ENCODE measurements at regions not wholly inside any gene's neighbourhood (a gene's known extent, or its start where the extent isn't known, plus 50 kb on each side); places are given as distances from the start of the nearest gene placed in this dataset.

- peaks cover 2% of the 10 kb centered on the region for H3K27me3 Mint-ChIP-seq (ENCODE audit: low read depth)
- H3K9me3 Mint-ChIP-seq (ENCODE audit: insufficient read depth), result no peaks in the 10 kb centered on the region
- ChIA-PET CTCF (interaction anchor here (0.9 to 1.3 kb wide), 2 partner anchors 239 to 253 kb away, joined by 3 to 4 read pairs; partner anchors contain the start of gene RHOU), POLR2A (no interaction called here)
- H3K4me3 Mint-ChIP-seq, result no peak overlapping the region
- no peak for ATAC-seq
- H3K27ac Mint-ChIP-seq, result no peak overlapping the region
- peaks cover 17% of the 10 kb centered on the region for H3K4me1 Mint-ChIP-seq (ENCODE audit: low read depth)
- H3K36me3 Mint-ChIP-seq (ENCODE audit: low read depth), result no peaks in the 10 kb centered on the region
- DNase-seq, result no peak
These were observed 252.6 kb downstream of the RHOU start for GRCh38 chr1:228987736-228988506.

- no peak for DNase-seq
- peaks cover 17% of the 10 kb centered on the region for H3K4me1 Mint-ChIP-seq (ENCODE audit: low read depth)
- ChIA-PET CTCF (interaction anchor here (1.3 kb wide), 1 partner anchor 254 kb away, joined by 4 read pairs; the partner anchor contains the start of gene RHOU), POLR2A (no interaction called here)
- no peak overlapping the region for H3K27ac Mint-ChIP-seq
- H3K36me3 Mint-ChIP-seq (ENCODE audit: low read depth), result no peaks in the 10 kb centered on the region
- H3K4me3 Mint-ChIP-seq, result no peak overlapping the region
- no peak for ATAC-seq
- H3K27me3 Mint-ChIP-seq (ENCODE audit: low read depth), result peaks cover 7% of the 10 kb centered on the region
- no peaks in the 10 kb centered on the region for H3K9me3 Mint-ChIP-seq (ENCODE audit: insufficient read depth)
These were observed 253.4 kb downstream of the RHOU start for GRCh38 chr1:228988664-228989063.

GRCh38 chr1:228989176-228989575, 253.9 kb downstream of the RHOU start:
- Mint-ChIP-seq H3K4me3 (no peak overlapping the region), H3K27ac (no peak overlapping the region), H3K36me3 (ENCODE audit: low read depth) (no peaks in the 10 kb centered on the region), H3K4me1 (ENCODE audit: low read depth) (peaks cover 17% of the 10 kb centered on the region), H3K9me3 (ENCODE audit: insufficient read depth) (no peaks in the 10 kb centered on the region), H3K27me3 (ENCODE audit: low read depth) (peaks cover 9% of the 10 kb centered on the region)
- DNase-seq (no peak), ATAC-seq (no peak)
- ChIA-PET POLR2A (no interaction called here), CTCF (interaction anchor here (1.3 kb wide), 1 partner anchor 254 kb away, joined by 4 read pairs; the partner anchor contains the start of gene RHOU)

DNA sequence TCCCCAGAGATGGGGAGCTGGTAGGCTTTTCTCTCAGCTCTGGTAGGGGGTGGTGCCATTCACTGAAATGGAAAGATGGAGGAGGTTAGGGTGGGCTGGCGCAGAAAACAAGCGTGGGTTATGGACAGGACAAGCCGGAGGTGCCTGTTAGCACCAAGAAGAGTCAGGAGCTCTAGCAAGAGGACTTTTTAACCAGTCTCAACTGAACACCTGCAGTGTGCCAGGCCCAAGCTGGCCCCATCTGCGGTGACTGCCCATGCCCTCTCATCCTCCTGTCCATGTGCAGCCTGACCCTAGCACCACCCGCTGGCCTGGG, 254.4 kb downstream of the RHOU start:
- no peak for ATAC-seq
- Mint-ChIP-seq H3K4me1 (ENCODE audit: low read depth) (peaks cover 17% of the 10 kb centered on the region), H3K9me3 (ENCODE audit: insufficient read depth) (no peaks in the 10 kb centered on the region), H3K27ac (peak overlapping the region; percentile 45), H3K27me3 (ENCODE audit: low read depth) (peaks cover 11% of the 10 kb centered on the region), H3K36me3 (ENCODE audit: low read depth) (no peaks in the 10 kb centered on the region), H3K4me3 (no peak overlapping the region)
- DNase-seq, result no peak
- ChIA-PET CTCF (interaction anchor here (1.3 kb wide), 1 partner anchor 255 kb away, joined by 4 read pairs; the partner anchor contains the start of gene RHOU), POLR2A (no interaction called here)

- no peak for ATAC-seq
- peaks cover 17% of the 10 kb centered on the region for H3K4me1 Mint-ChIP-seq (ENCODE audit: low read depth)
- H3K36me3 Mint-ChIP-seq (ENCODE audit: low read depth), result no peaks in the 10 kb centered on the region
- H3K27me3 Mint-ChIP-seq (ENCODE audit: low read depth), result peaks cover 16% of the 10 kb centered on the region
- ChIA-PET POLR2A (no interaction called here), CTCF (interaction anchor here (0.9 kb wide), 1 partner anchor 18 kb away, joined by 3 read pairs; no protein-coding TSS in a partner anchor)
- H3K27ac Mint-ChIP-seq, result peak overlapping the region; percentile 45
- no peak for DNase-seq
- no peaks in the 10 kb centered on the region for H3K9me3 Mint-ChIP-seq (ENCODE audit: insufficient read depth)
- no peak overlapping the region for H3K4me3 Mint-ChIP-seq
These were observed 254.9 kb downstream of the RHOU start for GRCh38 chr1:228989992-228990827.

DNA sequence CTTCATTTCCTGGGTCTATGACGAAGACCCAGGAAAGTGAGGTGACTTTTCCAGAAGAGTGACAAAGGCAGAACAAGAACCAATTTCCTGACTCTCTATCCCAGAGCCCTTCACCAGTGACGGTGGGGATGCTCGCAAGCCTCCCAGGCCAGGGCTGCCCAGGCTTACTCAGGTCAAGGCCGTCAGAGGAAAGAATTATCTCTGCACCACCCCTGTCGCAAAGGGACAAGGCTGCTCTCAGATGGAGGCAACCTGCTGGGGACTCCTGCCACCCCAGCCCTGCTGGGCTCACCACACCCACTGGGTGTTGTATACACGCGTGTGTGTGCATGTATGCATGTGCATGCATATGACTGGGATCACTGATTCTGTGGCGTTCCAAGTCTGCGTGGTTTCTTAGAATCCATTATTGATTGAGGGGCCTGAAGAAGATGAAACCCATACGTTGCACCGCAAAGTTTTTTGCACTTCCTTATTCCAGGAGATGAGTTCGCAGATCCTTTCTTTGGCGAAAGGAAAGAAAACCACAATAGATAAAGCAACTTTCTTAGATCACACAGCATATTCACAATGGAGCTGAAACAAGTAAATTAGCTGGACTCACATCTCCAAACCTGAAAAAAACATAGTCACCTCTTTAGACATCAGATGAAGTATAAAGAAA, 255.8 kb downstream of the RHOU start:
- no peak overlapping the region for H3K27ac Mint-ChIP-seq
- H3K36me3 Mint-ChIP-seq (ENCODE audit: low read depth), result no peaks in the 10 kb centered on the region
- peaks cover 17% of the 10 kb centered on the region for H3K27me3 Mint-ChIP-seq (ENCODE audit: low read depth)
- ChIA-PET POLR2A (no interaction called here), CTCF (interaction anchor here (0.9 kb wide), 1 partner anchor 17 kb away, joined by 3 read pairs; no protein-coding TSS in a partner anchor)
- ATAC-seq (no peak), DNase-seq (no peak)
- no peaks in the 10 kb centered on the region for H3K9me3 Mint-ChIP-seq (ENCODE audit: insufficient read depth)
- H3K4me3 Mint-ChIP-seq, result no peak overlapping the region
- peaks cover 17% of the 10 kb centered on the region for H3K4me1 Mint-ChIP-seq (ENCODE audit: low read depth)

- no peak for DNase-seq
- no peaks in the 10 kb centered on the region for H3K36me3 Mint-ChIP-seq (ENCODE audit: low read depth)
- peaks cover 17% of the 10 kb centered on the region for H3K27me3 Mint-ChIP-seq (ENCODE audit: low read depth)
- ChIA-PET CTCF (interaction anchor here (1.5 kb wide), 1 partner anchor 235 kb away, joined by 4 read pairs; no protein-coding TSS in a partner anchor), POLR2A (no interaction called here)
- H3K27ac Mint-ChIP-seq, result no peak overlapping the region
- H3K4me3 Mint-ChIP-seq, result no peak overlapping the region
- peaks cover 17% of the 10 kb centered on the region for H3K4me1 Mint-ChIP-seq (ENCODE audit: low read depth)
- ATAC-seq, result no peak
- no peaks in the 10 kb centered on the region for H3K9me3 Mint-ChIP-seq (ENCODE audit: insufficient read depth)
These were observed 256.8 kb downstream of the RHOU start for GRCh38 chr1:228992044-228992443.

- Mint-ChIP-seq H3K9me3 (ENCODE audit: insufficient read depth) (no peaks in the 10 kb centered on the region), H3K4me1 (ENCODE audit: low read depth) (peaks cover 17% of the 10 kb centered on the region), H3K27ac (no peak overlapping the region), H3K27me3 (ENCODE audit: low read depth) (peaks cover 17% of the 10 kb centered on the region), H3K36me3 (ENCODE audit: low read depth) (no peaks in the 10 kb centered on the region), H3K4me3 (no peak overlapping the region)
- POLR2A ChIA-PET, result no interaction called here
- ATAC-seq (no peak), DNase-seq (no peak)
- CTCF ChIA-PET, result interaction anchor here (1.5 kb wide), 1 partner anchor 234 kb away, joined by 4 read pairs; no protein-coding TSS in a partner anchor
These were observed 257.7 kb downstream of the RHOU start for GRCh38 chr1:228992907-228993535.

DNA sequence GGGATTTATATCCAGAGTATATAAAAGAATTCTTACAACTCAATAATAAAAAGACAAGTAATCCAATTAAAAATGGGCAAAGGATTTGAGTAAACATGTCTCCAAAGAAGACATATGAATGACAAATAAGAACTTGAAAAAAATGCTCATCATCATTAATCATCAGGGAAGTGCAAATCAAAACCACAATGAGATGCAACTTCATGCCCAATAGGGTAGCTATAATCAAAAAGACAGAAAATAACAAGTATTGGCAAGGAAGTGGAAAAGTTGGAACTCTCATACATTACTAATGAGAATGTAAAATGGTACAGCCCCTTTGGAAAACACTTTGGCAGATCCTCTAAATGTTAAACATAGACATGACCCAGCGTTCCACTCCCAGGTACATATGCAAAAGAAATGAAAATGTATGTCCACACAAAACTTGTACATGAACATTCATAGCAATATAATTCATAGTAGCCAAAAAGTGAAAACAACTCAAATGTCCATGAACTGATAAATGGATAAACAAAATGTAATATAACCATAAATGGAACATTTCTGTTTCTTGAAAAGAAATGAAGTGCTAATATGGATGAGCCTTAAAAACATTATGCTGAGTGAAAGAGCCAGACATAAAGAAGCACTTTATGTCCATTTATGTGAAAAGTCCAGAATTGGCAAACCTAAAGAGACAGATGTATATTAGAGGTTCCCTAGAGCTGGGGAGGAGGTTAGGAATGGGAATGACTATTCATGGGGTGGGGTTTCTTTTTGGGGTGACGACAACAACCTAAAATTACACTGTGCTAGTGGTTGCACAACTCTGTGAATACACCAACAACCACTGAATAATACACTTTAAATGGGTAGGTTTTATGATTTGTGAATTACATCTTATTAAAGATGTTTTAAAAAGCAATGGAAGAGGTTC, 259.7 kb downstream of the RHOU start:
- no peak overlapping the region for H3K27ac Mint-ChIP-seq
- H3K4me1 Mint-ChIP-seq (ENCODE audit: low read depth), result peaks cover 13% of the 10 kb centered on the region
- CTCF ChIA-PET, result interaction anchor here (1.4 kb wide), 1 partner anchor 162 kb away, joined by 3 read pairs; no protein-coding TSS in a partner anchor
- no peaks in the 10 kb centered on the region for H3K9me3 Mint-ChIP-seq (ENCODE audit: insufficient read depth)
- peaks cover 17% of the 10 kb centered on the region for H3K27me3 Mint-ChIP-seq (ENCODE audit: low read depth)
- POLR2A ChIA-PET, result no interaction called here
- no peak for ATAC-seq
- no peak overlapping the region for H3K4me3 Mint-ChIP-seq
- H3K36me3 Mint-ChIP-seq (ENCODE audit: low read depth), result no peaks in the 10 kb centered on the region
- DNase-seq, result no peak

DNA sequence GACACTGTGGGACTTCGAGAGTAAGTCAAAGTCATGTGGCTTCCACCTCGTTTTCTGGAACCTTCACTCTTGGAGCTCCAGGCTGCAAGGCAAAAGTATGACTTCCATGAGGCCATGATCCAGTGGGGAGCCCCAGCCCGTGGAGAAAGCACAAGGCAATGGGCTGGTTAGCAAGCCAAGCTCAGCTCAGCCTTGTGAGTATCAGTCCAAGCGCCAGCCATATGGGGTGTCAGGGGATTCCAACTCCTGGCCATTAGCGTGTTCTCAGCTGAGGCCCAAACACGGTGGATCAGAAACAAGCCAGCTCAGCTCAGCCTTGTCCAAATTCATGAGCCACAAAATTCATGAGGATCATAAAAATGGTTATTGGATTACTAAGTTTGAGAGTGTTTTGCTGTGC, 261.0 kb downstream of the RHOU start:
- no peaks in the 10 kb centered on the region for H3K36me3 Mint-ChIP-seq (ENCODE audit: low read depth)
- no peak for DNase-seq
- peaks cover 17% of the 10 kb centered on the region for H3K27me3 Mint-ChIP-seq (ENCODE audit: low read depth)
- H3K27ac Mint-ChIP-seq, result no peak overlapping the region
- H3K9me3 Mint-ChIP-seq (ENCODE audit: insufficient read depth), result no peaks in the 10 kb centered on the region
- ATAC-seq, result no peak
- ChIA-PET POLR2A (no interaction called here), CTCF (no interaction called here)
- peaks cover 3% of the 10 kb centered on the region for H3K4me1 Mint-ChIP-seq (ENCODE audit: low read depth)
- H3K4me3 Mint-ChIP-seq, result no peak overlapping the region

DNA sequence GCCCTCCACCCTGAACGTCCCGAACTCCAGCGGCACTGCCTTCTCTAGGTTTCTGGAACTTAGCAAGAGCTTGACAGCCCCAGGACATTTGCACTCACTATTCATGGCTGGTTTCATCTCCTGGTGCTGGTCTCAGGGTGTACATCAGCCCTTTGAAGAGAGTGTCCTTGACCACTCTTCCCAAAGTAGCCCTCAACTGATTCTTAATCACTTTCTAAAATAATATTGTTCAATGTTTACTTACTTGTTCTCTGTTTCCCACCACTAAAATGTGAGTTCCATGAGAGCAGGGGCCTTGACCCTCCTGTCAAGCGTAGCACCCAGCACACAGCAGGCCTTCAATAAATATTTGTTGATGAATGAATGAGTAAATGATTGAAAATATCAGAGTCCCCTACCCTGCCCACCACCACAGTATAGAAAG, 262.5 kb downstream of the RHOU start:
- DNase-seq, result no peak
- peaks cover 17% of the 10 kb centered on the region for H3K27me3 Mint-ChIP-seq (ENCODE audit: low read depth)
- H3K27ac Mint-ChIP-seq, result no peak overlapping the region
- CTCF ChIA-PET, result no interaction called here
- POLR2A ChIA-PET, result no interaction called here
- H3K36me3 Mint-ChIP-seq (ENCODE audit: low read depth), result no peaks in the 10 kb centered on the region
- H3K4me3 Mint-ChIP-seq, result no peak overlapping the region
- ATAC-seq, result no peak
- H3K9me3 Mint-ChIP-seq (ENCODE audit: insufficient read depth), result no peaks in the 10 kb centered on the region
- peaks cover 5% of the 10 kb centered on the region for H3K4me1 Mint-ChIP-seq (ENCODE audit: low read depth)
